Transverse colon (tissue), 4 donors: ENCODE measurements at regions not wholly inside any gene's neighbourhood (a gene's known extent, or its start where the extent isn't known, plus 50 kb on each side); places are given as distances from the start of the nearest gene placed in this dataset.

ENCODE experiments used
- EP300 ChIP-seq: sonication (generic); formaldehyde crosslinking; IDR thresholded peaks from one replicate; pipeline ENCODE4 v1.6.1; 2017; ENCODE audit warnings: antibody characterized with exemption, low read depth
- POLR2AphosphoS5 ChIP-seq, 3 donors: sonication (generic); formaldehyde crosslinking; IDR thresholded peaks; one replicate each; pipeline ENCODE4 v1.6.1; 2016; ENCODE audit warnings: antibody characterized with exemption in 3 of 3
- TF ChIP-seq, protein P1 (sequence below), 5 experiments: fragments of 200-600 bp in 3 of 5; fragments of 450-650 bp in 2 of 5; sonication (generic) in 3 of 5; IDR thresholded peaks; 1 replicate in 2 of 5; 2 replicates in 3 of 5; pipeline ENCODE4 v1.5.1; 2016 to 2017; ENCODE audit warnings: antibody characterized with exemption in 5 of 5, inconsistent platforms in 3 of 5, mild to moderate bottlenecking in 2 of 5, moderate library complexity in 1 of 5

DNA sequence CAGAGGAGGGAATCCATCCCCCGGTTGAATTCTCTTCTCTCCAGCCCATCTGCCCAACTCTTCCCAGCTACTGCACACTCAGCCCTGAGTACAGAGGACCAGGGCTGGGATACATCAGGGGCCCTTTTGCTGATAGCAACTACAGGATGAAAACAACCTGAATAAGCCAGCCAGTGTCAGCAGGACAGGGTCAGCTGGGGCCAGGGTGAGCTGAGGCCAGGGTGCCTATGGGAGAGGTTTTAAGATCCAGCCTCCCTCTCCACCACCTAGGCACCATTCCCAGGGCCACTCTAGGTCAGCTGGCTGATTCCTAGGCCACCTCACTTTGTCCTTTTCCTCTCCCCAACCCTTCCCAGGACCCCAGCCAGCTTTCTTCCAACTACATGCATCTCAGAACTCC is 83.8 kb downstream of the MRPL46 start:
- TF ChIP-seq, protein P1, sequence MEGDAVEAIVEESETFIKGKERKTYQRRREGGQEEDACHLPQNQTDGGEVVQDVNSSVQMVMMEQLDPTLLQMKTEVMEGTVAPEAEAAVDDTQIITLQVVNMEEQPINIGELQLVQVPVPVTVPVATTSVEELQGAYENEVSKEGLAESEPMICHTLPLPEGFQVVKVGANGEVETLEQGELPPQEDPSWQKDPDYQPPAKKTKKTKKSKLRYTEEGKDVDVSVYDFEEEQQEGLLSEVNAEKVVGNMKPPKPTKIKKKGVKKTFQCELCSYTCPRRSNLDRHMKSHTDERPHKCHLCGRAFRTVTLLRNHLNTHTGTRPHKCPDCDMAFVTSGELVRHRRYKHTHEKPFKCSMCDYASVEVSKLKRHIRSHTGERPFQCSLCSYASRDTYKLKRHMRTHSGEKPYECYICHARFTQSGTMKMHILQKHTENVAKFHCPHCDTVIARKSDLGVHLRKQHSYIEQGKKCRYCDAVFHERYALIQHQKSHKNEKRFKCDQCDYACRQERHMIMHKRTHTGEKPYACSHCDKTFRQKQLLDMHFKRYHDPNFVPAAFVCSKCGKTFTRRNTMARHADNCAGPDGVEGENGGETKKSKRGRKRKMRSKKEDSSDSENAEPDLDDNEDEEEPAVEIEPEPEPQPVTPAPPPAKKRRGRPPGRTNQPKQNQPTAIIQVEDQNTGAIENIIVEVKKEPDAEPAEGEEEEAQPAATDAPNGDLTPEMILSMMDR (IDR thresholded peaks at IDR 0.05): no peak
- TF ChIP-seq POLR2AphosphoS5 (IDR thresholded peaks at IDR 0.05) (no peak), EP300 (no peak)
